GDM1 (cell line): ENCODE measurements at regions not wholly inside any gene's neighbourhood (a gene's known extent, or its start where the extent isn't known, plus 50 kb on each side); places are given as distances from the start of the nearest gene placed in this dataset.
"Not testable (repeated sequence)": the region's sequence is repeated elsewhere in the genome, so short reads cannot be mapped to it uniquely, and the experiment has no call there.

ENCODE experiments used
- DNase-seq: peaks from one replicate; lab custom pipeline; 2025; lab: John Stamatoyannopoulos, UW

- no peak for DNase-seq
Observed at GRCh38 chr5:87198010-87198409, 69.7 kb upstream of the RASA1 start.

- not testable (repeated sequence) for DNase-seq
Observed at GRCh38 chr5:87199246-87199645, 68.4 kb upstream of the RASA1 start.

GRCh38 chr5:87199704-87200103 is 68.0 kb upstream of the RASA1 start:
- not testable (repeated sequence) for DNase-seq

GRCh38 chr5:87210076-87210475 is 57.6 kb upstream of the RASA1 start:
- DNase-seq, result no peak

GRCh38 chr5:87210743-87211142 is 56.9 kb upstream of the RASA1 start:
- DNase-seq, result no peak

- DNase-seq, result no peak
Observed at GRCh38 chr5:87211676-87212075, 56.0 kb upstream of the RASA1 start.

- DNase-seq, result not testable (repeated sequence)
Observed at GRCh38 chr5:87212183-87212582, 55.5 kb upstream of the RASA1 start.

- not testable (repeated sequence) for DNase-seq
Observed at GRCh38 chr5:87217480-87217879, 50.2 kb upstream of the RASA1 start.
